ENCODE measurements at regions not wholly inside any gene's neighbourhood (a gene's known extent, or its start where the extent isn't known, plus 50 kb on each side); places are given as distances from the start of the nearest gene placed in this dataset.

DNA sequence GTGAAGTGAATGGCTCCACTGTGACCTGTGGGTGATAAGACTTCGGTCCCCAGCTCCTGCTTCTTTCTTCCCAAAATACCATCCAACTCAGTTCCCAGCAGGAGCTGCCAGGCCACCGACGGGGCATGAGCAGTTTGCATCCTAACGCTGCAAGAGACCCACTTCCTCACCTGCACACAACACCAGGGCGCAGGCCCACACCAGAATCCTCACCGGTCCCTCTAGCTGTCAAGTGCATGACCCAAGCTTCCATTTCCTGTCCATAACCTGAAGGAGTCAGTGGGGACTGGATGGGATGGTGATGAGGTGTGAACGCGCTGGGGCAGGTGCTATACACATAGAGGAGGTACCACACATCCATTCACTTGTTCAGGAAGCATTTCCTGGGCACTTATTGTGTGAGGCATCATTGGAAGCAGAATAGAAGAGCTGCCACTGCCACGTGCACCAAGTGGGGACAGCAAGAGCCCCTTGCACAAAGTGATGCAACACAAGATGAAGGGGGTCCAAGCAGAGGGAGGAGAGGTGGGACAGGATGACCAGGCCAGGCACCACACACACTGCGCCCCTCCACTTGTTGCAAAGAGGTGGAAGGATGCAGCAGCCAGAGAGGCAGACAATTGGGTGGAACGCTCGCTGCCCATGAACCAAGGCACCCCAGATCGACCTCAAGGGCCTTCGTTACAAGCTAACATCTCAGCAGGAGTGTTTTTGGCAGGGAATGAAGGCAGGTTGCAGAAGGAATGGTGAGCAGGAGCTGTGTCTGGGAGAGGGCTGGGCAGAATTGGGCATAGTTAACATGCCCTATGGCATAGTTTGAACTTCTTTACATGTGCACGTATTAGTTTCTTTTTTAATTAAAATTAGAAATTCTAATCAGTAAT, 605.8 kb upstream of the MGMT start:
- DNase-seq (ENCODE audit: extremely low read depth, low read depth) = no peak

GRCh38 chr10:128863411-128863810, 603.6 kb upstream of the MGMT start:
- no peak for DNase-seq (ENCODE audit: extremely low read depth, low read depth)

- no peak for DNase-seq (ENCODE audit: extremely low read depth, low read depth)
Observed at GRCh38 chr10:128863823-128864405, 603.1 kb upstream of the MGMT start.

DNA sequence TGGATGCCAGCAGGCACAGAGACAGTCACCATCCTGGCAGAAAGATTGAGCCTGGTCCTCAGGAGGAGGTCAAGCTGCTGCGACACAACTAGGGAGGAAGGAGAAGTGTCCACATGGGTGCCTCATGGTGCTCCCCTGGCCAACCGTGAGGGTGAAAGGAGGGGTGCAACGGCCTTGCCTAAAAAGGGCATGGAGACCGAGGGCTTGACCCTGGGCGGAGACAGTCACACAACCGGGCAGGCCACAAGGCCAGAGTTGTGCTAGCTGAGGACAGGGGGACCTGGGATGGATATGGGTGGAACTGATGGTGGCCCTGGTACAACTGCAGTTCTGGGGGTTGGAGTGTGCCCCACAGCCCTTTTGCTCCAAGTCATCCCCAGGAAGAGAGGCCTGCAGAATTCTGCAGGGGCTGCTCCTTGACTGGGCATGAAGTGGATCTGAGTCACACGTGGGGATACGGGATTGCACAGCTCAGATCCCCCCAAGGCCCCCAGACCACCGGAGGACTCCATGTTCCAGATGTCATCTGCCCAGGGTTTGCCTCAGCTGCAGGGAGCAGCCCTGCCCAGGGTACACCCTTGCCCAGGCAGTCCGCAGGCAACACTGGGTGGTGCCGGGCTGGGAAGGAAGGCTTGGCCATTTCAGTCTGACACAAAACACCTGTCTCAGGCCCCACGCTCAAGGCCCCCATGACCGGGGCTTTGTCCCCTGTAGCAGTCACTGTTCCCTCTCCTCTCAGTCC, 602.3 kb upstream of the MGMT start:
- DNase-seq (ENCODE audit: extremely low read depth, low read depth) = no peak

DNA sequence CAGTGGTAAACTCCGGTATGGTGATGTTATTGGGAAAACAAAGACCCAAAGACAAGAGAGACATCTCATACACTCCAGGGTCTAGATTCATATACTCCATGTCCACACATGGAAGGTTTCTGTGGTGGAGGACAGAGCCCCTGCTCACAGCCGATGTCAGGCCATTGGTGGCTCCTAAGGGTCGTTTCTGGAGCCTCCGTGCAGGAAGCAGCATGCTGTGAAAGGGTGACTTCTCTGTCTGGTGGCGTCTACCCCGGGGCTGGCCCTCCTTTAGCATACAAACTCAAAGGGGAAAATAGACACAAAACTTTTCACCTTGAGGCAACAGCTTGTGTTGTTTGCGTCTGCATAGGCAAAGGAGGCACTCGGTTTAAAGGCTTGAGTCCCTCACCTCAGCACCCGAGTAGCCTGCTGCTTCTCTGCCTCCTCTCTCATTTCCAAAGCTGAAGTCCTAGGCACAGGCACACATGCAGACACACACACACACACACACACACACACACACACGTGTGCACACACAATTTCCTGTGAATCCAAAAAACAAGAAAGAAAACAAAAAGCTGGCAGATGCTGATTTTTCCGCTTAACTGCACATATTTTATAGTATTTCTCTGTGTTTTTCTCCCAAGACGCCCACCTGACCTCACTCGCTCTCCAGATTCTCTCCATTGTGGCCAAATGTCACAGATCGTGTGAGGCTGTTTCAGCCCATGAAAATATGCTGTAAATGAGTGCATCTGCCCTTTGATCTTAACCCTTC, 601.4 kb upstream of the MGMT start:
- DNase-seq (ENCODE audit: extremely low read depth, low read depth) = no peak

DNA sequence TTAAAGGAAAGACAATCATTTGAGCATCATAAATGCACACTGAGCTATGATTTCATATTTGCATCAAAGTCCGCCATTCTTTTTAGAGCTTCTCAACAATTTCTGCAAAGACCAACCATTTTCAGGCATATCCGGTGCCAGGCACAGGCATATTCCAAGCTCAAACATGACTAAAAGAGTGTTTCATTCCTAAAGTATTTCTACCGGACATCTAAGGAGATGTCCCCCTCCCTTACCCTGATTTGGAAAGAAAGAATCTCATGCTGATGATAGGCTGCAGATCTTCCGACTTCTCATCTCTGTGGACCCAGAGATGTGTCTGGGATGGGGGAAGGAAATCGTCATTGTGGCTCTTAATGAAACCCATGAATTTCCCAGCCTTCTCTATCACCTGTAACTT, 600.5 kb upstream of the MGMT start:
- DNase-seq (ENCODE audit: extremely low read depth, low read depth) = no peak

DNA sequence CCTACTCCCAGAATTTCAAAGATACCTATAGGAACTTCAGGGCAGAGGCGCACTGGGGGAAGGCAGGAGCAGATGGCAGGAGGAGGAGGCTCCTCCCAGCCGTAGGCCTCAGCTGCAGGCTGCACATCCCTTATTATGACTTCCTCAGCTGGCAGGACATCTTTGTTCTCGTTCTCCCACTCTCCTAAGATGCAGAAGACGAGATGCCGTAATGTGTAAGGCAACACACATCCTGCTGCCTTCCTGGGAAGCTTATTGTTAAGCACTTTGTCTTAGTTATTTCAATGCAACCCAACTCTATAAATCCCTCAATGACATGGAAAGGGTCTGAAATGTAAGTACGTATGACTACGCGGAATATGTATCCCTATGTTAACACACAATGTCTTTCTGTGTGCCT, 599.8 kb upstream of the MGMT start:
- DNase-seq (ENCODE audit: extremely low read depth, low read depth) = no peak

GRCh38 chr10:128867819-128868218, 599.2 kb upstream of the MGMT start:
- no peak for DNase-seq (ENCODE audit: extremely low read depth, low read depth)

GRCh38 chr10:128868481-128868880, 598.6 kb upstream of the MGMT start:
- no peak for DNase-seq (ENCODE audit: extremely low read depth, low read depth)

- no peak for DNase-seq (ENCODE audit: extremely low read depth, low read depth)
Observed at GRCh38 chr10:128869101-128869749, 597.8 kb upstream of the MGMT start.

DNA sequence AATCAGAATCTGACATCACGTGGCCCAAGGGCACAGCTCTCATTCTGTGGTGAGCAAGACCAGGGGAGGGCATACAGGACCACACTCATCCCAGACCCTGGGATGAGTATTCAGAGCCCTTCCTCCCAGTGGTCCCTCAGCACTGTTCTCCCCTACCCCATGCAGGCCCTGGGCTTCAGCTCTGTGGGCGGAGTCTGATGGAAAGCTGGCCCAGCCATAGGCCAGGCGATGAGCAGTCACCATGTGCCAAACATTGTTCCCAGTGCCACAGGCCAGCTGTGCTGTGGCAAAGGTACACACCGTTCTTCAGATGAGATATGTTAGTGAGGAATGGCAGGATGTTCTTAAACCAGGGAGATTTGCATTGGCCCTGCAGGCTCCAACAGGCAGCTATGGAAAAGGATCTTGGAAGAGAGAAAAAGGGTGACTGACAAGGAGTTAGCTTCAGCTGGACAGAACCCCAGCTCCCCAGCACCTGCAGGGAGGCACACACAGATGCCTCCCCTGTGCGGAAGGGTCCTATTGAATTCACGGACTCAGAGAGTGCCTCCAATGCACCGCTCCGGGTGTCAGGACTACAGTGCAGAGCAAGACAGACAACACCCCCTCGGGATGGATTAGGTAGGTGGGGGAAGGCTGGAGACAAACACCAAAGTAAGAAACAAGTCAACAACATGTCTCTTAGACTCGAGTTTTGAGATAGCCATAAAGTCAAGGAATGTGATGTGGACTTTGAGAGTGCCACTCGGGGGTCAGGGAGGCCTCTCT, 596.0 kb upstream of the MGMT start:
- no peak for DNase-seq (ENCODE audit: extremely low read depth, low read depth)

GRCh38 chr10:128871671-128872231, 595.3 kb upstream of the MGMT start:
- no peak for DNase-seq (ENCODE audit: extremely low read depth, low read depth)

GRCh38 chr10:128873411-128874054, 593.5 kb upstream of the MGMT start:
- DNase-seq (ENCODE audit: extremely low read depth, low read depth) = no peak

DNA sequence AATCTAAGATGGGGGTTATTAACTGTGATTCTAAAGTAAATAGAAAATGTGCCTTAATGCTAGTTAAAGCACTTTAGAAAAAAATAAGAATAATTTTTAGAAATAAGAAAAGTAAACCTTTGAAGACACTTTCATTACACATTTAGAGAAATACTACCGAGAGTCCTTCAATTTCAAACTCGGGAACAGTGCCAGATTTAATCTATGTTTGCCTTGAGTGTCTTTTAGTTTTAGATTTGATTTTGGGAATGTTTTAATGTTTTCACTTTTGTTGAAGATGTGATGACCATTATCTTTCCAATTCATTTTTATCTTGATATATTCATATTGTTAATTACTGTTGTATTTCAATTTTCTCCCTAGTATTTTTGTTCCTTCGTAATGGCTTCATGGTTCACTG, 592.7 kb upstream of the MGMT start:
- no peak for DNase-seq (ENCODE audit: extremely low read depth, low read depth)

GRCh38 chr10:128875030-128875744, 591.9 kb upstream of the MGMT start:
- DNase-seq (ENCODE audit: extremely low read depth, low read depth) = no peak

- no peak for DNase-seq (ENCODE audit: extremely low read depth, low read depth)
Observed at GRCh38 chr10:128875956-128876736, 590.9 kb upstream of the MGMT start.

- no peak for DNase-seq (ENCODE audit: extremely low read depth, low read depth)
Observed at GRCh38 chr10:128877141-128877540, 589.9 kb upstream of the MGMT start.
